GM12878 (cell line): ENCODE measurements at regions not wholly inside any gene's neighbourhood (a gene's known extent, or its start where the extent isn't known, plus 50 kb on each side); places are given as distances from the start of the nearest gene placed in this dataset.

Experiments used
- BACH1 ChIP-seq: fragments of 450-650 bp; IDR thresholded peaks from 2 replicates; pipeline ENCODE4 v1.6.1; 2017; ENCODE audit warnings: mild to moderate bottlenecking, borderline replicate concordance
- BCL11A ChIP-seq: IDR thresholded peaks from 2 replicates; pipeline ENCODE4 v1.6.1; 2011; ENCODE audit warnings: low read depth, low read length
- BHLHE40 ChIP-seq, 2 experiments: fragments of 450-650 bp in 1 of 2; IDR thresholded peaks; 2 replicates each; pipeline ENCODE4 v1.6.1; 2011 to 2017; ENCODE audit warnings: low read depth in 2 of 2, borderline replicate concordance in 1 of 2, improper control_type of control experiment in 1 of 2, low read length in 1 of 2, mild to moderate bottlenecking in 1 of 2
- DPF2 ChIP-seq: fragments of 450-650 bp; IDR thresholded peaks from 2 replicates; pipeline ENCODE4 v1.6.1; 2017; ENCODE audit warnings: mild to moderate bottlenecking
- EED ChIP-seq: sonication (generic); IDR thresholded peaks from 2 replicates; pipeline ENCODE4 v1.6.1; 2016; ENCODE audit warnings: antibody characterized with exemption, low read depth
- MLLT1 ChIP-seq: fragments of 450-650 bp; IDR thresholded peaks from 2 replicates; pipeline ENCODE4 v1.6.1; 2016; ENCODE audit warnings: mild to moderate bottlenecking
- NBN ChIP-seq: fragments of 450-650 bp; IDR thresholded peaks from 2 replicates; pipeline ENCODE4 v1.6.1; 2016
- NR2C2 ChIP-seq: IDR thresholded peaks from 2 replicates; pipeline ENCODE4 v1.6.1; 2011; ENCODE audit warnings: borderline replicate concordance, low read depth; ENCODE audit not compliant: control insufficient read depth, insufficient read length
- PML ChIP-seq: IDR thresholded peaks from 2 replicates; pipeline ENCODE4 v1.6.1; 2012; ENCODE audit warnings: low read length, inconsistent platforms
- SMAD1 ChIP-seq: fragments of 450-650 bp; IDR thresholded peaks from 2 replicates; pipeline ENCODE4 v1.6.1; 2018; ENCODE audit warnings: mild to moderate bottlenecking, low read depth; ENCODE audit not compliant: partially characterized antibody
- TBL1XR1 ChIP-seq: IDR thresholded peaks from 2 replicates; pipeline ENCODE4 v1.6.1; 2012; ENCODE audit warnings: low read depth, low read length, improper control_type of control experiment
- TF ChIP-seq, protein P1 (sequence below): IDR thresholded peaks from 2 replicates; pipeline ENCODE4 v1.6.1; 2011; ENCODE audit warnings: borderline replicate concordance, low read depth, mild to moderate bottlenecking, moderate library complexity, mixed read lengths, low read length; ENCODE audit not compliant: insufficient read depth; ENCODE audit errors: extremely low read length
- TF ChIP-seq, protein P2 (sequence below): fragments of 150-350 bp; IDR thresholded peaks from 2 replicates; pipeline ENCODE4 v1.6.1; 2014; ENCODE audit warnings: mild to moderate bottlenecking, low read depth, low read length
- TF ChIP-seq, protein P3 (sequence below): IDR thresholded peaks from 2 replicates; pipeline ENCODE4 v1.6.1; 2012; ENCODE audit warnings: low read length, inconsistent platforms
- TF ChIP-seq, protein P4 (sequence below): fragments of 450-650 bp; IDR thresholded peaks from 2 replicates; pipeline ENCODE4 v1.6.1; 2017; ENCODE audit warnings: mild to moderate bottlenecking, low read depth, inconsistent platforms; ENCODE audit not compliant: poor library complexity, severe bottlenecking

DNA sequence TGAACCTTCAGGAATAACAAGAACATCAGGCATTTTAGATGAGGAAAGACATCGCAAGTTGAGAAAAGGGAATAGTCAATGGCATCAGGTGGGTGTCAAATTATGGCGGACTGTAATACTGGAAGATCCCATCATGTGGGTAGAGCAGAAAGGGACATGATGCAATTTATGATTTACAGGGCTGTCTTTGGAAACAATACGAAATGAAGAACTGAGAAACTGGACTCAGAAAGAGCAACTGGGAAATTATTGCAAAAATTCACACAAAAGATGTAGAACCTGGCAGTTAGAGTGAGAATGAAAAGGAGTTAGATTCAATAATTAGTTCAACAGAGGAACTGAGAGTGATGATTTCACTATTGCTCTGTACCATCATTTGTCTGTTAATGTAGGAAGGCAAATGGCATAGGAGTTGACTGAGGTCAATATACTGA lies 1635.0 kb upstream of the ACVR2A start (continued):
- TF ChIP-seq NR2C2 = no peak
- TF ChIP-seq MLLT1 = peak; percentile 21; the same call in 1 of the 2 replicates
- no peak for TF ChIP-seq TBL1XR1
- TF ChIP-seq BACH1 = peak; percentile 90; the same call in 1 of the 2 replicates
- TF ChIP-seq, protein P1, sequence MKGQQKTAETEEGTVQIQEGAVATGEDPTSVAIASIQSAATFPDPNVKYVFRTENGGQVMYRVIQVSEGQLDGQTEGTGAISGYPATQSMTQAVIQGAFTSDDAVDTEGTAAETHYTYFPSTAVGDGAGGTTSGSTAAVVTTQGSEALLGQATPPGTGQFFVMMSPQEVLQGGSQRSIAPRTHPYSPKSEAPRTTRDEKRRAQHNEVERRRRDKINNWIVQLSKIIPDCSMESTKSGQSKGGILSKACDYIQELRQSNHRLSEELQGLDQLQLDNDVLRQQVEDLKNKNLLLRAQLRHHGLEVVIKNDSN = no peak
- TF ChIP-seq, protein P2, sequence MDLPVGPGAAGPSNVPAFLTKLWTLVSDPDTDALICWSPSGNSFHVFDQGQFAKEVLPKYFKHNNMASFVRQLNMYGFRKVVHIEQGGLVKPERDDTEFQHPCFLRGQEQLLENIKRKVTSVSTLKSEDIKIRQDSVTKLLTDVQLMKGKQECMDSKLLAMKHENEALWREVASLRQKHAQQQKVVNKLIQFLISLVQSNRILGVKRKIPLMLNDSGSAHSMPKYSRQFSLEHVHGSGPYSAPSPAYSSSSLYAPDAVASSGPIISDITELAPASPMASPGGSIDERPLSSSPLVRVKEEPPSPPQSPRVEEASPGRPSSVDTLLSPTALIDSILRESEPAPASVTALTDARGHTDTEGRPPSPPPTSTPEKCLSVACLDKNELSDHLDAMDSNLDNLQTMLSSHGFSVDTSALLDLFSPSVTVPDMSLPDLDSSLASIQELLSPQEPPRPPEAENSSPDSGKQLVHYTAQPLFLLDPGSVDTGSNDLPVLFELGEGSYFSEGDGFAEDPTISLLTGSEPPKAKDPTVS = no peak
- TF ChIP-seq EED = peak; percentile 60
- TF ChIP-seq NBN = peak; percentile 89; the same call in 1 of the 2 replicates
- no peak for TF ChIP-seq PML
- TF ChIP-seq, protein P3, sequence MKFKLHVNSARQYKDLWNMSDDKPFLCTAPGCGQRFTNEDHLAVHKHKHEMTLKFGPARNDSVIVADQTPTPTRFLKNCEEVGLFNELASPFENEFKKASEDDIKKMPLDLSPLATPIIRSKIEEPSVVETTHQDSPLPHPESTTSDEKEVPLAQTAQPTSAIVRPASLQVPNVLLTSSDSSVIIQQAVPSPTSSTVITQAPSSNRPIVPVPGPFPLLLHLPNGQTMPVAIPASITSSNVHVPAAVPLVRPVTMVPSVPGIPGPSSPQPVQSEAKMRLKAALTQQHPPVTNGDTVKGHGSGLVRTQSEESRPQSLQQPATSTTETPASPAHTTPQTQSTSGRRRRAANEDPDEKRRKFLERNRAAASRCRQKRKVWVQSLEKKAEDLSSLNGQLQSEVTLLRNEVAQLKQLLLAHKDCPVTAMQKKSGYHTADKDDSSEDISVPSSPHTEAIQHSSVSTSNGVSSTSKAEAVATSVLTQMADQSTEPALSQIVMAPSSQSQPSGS = peak; percentile 48; the same call in 1 of the 2 replicates
- peak; percentile 94 for TF ChIP-seq BCL11A
- TF ChIP-seq, protein P4, sequence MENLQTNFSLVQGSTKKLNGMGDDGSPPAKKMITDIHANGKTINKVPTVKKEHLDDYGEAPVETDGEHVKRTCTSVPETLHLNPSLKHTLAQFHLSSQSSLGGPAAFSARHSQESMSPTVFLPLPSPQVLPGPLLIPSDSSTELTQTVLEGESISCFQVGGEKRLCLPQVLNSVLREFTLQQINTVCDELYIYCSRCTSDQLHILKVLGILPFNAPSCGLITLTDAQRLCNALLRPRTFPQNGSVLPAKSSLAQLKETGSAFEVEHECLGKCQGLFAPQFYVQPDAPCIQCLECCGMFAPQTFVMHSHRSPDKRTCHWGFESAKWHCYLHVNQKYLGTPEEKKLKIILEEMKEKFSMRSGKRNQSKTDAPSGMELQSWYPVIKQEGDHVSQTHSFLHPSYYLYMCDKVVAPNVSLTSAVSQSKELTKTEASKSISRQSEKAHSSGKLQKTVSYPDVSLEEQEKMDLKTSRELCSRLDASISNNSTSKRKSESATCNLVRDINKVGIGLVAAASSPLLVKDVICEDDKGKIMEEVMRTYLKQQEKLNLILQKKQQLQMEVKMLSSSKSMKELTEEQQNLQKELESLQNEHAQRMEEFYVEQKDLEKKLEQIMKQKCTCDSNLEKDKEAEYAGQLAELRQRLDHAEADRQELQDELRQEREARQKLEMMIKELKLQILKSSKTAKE = peak; percentile 48
- peak; percentile 99 for TF ChIP-seq DPF2
- TF ChIP-seq SMAD1 = peak; percentile 91
- no peak for TF ChIP-seq BHLHE40 (IDR thresholded peaks at IDR 0.05; ENCODE audit: borderline replicate concordance in 1 of 2, low read depth in 2 of 2, low read length in 1 of 2)
